ENCODE measurements at regions not wholly inside any gene's neighbourhood (a gene's known extent, or its start where the extent isn't known, plus 50 kb on each side); places are given as distances from the start of the nearest gene placed in this dataset.
"Not testable (repeated sequence)": the region's sequence is repeated elsewhere in the genome, so short reads cannot be mapped to it uniquely, and the experiment has no call there.

- DNase-seq = not testable (repeated sequence)
These were observed 98.0 kb upstream of the FAM47A start for GRCh38 chrX:34230156-34230555.

GRCh38 chrX:34227804-34228203, 95.7 kb upstream of the FAM47A start:
- DNase-seq = no peak

GRCh38 chrX:34223574-34223973, 91.5 kb upstream of the FAM47A start:
- no peak for DNase-seq

- peak; percentile 44 for DNase-seq
These were observed 85.9 kb upstream of the FAM47A start for GRCh38 chrX:34218063-34218462.

- DNase-seq = no peak
These were observed 65.8 kb upstream of the FAM47A start for GRCh38 chrX:34197946-34198345.
